IMR-90 (cell line): ENCODE measurements at regions not wholly inside any gene's neighbourhood (a gene's known extent, or its start where the extent isn't known, plus 50 kb on each side); places are given as distances from the start of the nearest gene placed in this dataset.

ENCODE experiments used
- ATAC-seq: fragments of 200-7000 bp; cut with Tn5 transposase; 2 replicates; pipeline ENCODE4 v1.9.1; 2020; ENCODE audit warnings: low read depth, mild to moderate bottlenecking, moderate library complexity
- BruUV-seq: library from RNA; stranded (reverse); fragments of 400-500 nt; replicated peaks from 2 replicates; lab custom pipeline; 2021; lab: Mats Ljungman, UMichigan
- CTCF ChIA-PET: fragments of 300-600 bp; formaldehyde crosslinking; extraction: SDS; loops from one replicate; lab custom pipeline; 2021; ENCODE audit warnings: antibody characterized with exemption; lab: Yijun Ruan, JAX
- POLR2A ChIA-PET: fragments of 300-600 bp; sonication (Branson Sonifier 250); formaldehyde crosslinking; loops from one replicate; lab custom pipeline; 2022; ENCODE audit warnings: antibody characterized with exemption; ENCODE audit not compliant: unreplicated experiment; lab: Charles Lee
- DNase-seq: peaks from one replicate; pipeline ENCODE4 v3.0.0; 2013
- H2AFZ ChIP-seq: replicated peaks from 2 replicates; pipeline ENCODE3; 2013; ENCODE audit warnings: low read length, mild to moderate bottlenecking; ENCODE audit not compliant: poor library complexity
- H2AK5ac ChIP-seq: 2 replicates; pipeline ENCODE4 v1.6.1; 2013; ENCODE audit warnings: low read depth, low read length, inconsistent platforms
- H2AK9ac ChIP-seq: replicated peaks from 2 replicates; pipeline ENCODE3; 2013; ENCODE audit warnings: mild to moderate bottlenecking, low read depth, low read length, moderate library complexity; ENCODE audit not compliant: poor library complexity
- H2BK120ac ChIP-seq: 2 replicates; pipeline ENCODE4 v1.6.1; 2013; ENCODE audit warnings: low read depth, low read length, inconsistent platforms
- H2BK15ac ChIP-seq: 3 replicates; pipeline ENCODE4 v1.6.1; 2013; ENCODE audit warnings: low read depth, low read length, inconsistent platforms
- H2BK20ac ChIP-seq: 2 replicates; pipeline ENCODE4 v1.6.1; 2013; ENCODE audit warnings: low read depth, mild to moderate bottlenecking, inconsistent platforms, low read length, moderate library complexity
- H2BK5ac ChIP-seq: 2 replicates; pipeline ENCODE4 v1.6.1; 2013; ENCODE audit warnings: mild to moderate bottlenecking, low read depth, low read length, inconsistent platforms; ENCODE audit not compliant: poor library complexity, severe bottlenecking
- H3K14ac ChIP-seq: replicated peaks from 2 replicates; pipeline ENCODE4 v1.6.1; 2013; ENCODE audit warnings: low read depth, low read length, inconsistent platforms
- H3K18ac ChIP-seq: 2 replicates; pipeline ENCODE4 v1.6.1; 2013; ENCODE audit warnings: low read depth, low read length, control low read depth
- H3K23ac ChIP-seq: 2 replicates; pipeline ENCODE4 v1.6.1; 2013; ENCODE audit warnings: low read depth, low read length, inconsistent platforms
- H3K27ac ChIP-seq: 2 replicates; pipeline ENCODE4 v1.5.1; 2013; ENCODE audit warnings: mild to moderate bottlenecking, control low read depth, low read length; ENCODE audit not compliant: insufficient read depth
- H3K27me3 ChIP-seq: 2 replicates; pipeline ENCODE4 v1.6.1; 2013; ENCODE audit warnings: low read length; ENCODE audit not compliant: control insufficient read depth, insufficient read depth
- H3K36me3 ChIP-seq: 2 replicates; pipeline ENCODE4 v1.6.1; 2013; ENCODE audit warnings: low read length, mixed read lengths; ENCODE audit not compliant: control insufficient read depth, insufficient read depth
- H3K4ac ChIP-seq: 2 replicates; pipeline ENCODE4 v1.6.1; 2013; ENCODE audit warnings: low read depth, low read length, inconsistent platforms
- H3K4me1 ChIP-seq: 2 replicates; pipeline ENCODE4 v1.6.1; 2013; ENCODE audit warnings: low read length, mixed read lengths; ENCODE audit not compliant: control insufficient read depth, insufficient read depth
- H3K4me2 ChIP-seq: 2 replicates; pipeline ENCODE4 v1.6.1; 2013; ENCODE audit warnings: low read depth, mild to moderate bottlenecking, control low read depth, low read length, moderate library complexity
- H3K4me3 ChIP-seq: 2 replicates; pipeline ENCODE4 v1.5.1; 2013; ENCODE audit warnings: low read depth, mild to moderate bottlenecking, control low read depth, low read length, moderate library complexity; ENCODE audit not compliant: insufficient read depth
- H3K56ac ChIP-seq: 2 replicates; pipeline ENCODE4 v1.6.1; 2013; ENCODE audit warnings: low read length, inconsistent platforms; ENCODE audit not compliant: insufficient read depth; ENCODE audit errors: extremely low read depth
- H3K79me1 ChIP-seq, 2 experiments: 2 replicates each; pipeline ENCODE4 v1.6.1; 2013; ENCODE audit warnings: low read length in 2 of 2, inconsistent platforms in 1 of 2, low read depth in 1 of 2
- H3K9ac ChIP-seq: 2 replicates; pipeline ENCODE4 v1.6.1; 2013; ENCODE audit warnings: low read depth, low read length, control low read depth
- H3K9me1 ChIP-seq: 2 replicates; pipeline ENCODE4 v1.6.1; 2013; ENCODE audit warnings: low read length, inconsistent platforms; ENCODE audit not compliant: insufficient read depth
- H3K9me3 ChIP-seq: 2 replicates; pipeline ENCODE4 v1.6.1; 2013; ENCODE audit warnings: low read length; ENCODE audit not compliant: control insufficient read depth, insufficient read depth
- H4K20me1 ChIP-seq: 2 replicates; pipeline ENCODE4 v1.6.1; 2013; ENCODE audit warnings: low read length, inconsistent platforms; ENCODE audit not compliant: insufficient read depth
- H4K5ac ChIP-seq: 2 replicates; pipeline ENCODE4 v1.6.1; 2013; ENCODE audit warnings: mild to moderate bottlenecking, low read depth, low read length, control low read depth
- H4K8ac ChIP-seq, 2 experiments: 2 replicates each; pipeline ENCODE4 v1.6.1; 2013; ENCODE audit warnings: low read depth in 2 of 2, low read length in 2 of 2, control low read depth in 1 of 2, inconsistent platforms in 1 of 2
- H4K91ac ChIP-seq: 2 replicates; pipeline ENCODE4 v1.6.1; 2013; ENCODE audit warnings: low read depth, low read length, inconsistent platforms; ENCODE audit not compliant: insufficient read depth
- CEBPB ChIP-seq: IDR thresholded peaks from 2 replicates; pipeline ENCODE4 v1.6.1; 2012; ENCODE audit warnings: low read depth, low read length, improper control_type of control experiment
- MAFK ChIP-seq: IDR thresholded peaks from 2 replicates; pipeline ENCODE4 v1.6.1; 2012; ENCODE audit warnings: low read depth, low read length, improper control_type of control experiment
- MAZ ChIP-seq: IDR thresholded peaks from 2 replicates; pipeline ENCODE4 v1.6.1; 2012; ENCODE audit warnings: low read depth, mild to moderate bottlenecking, low read length, improper control_type of control experiment, moderate library complexity, borderline replicate concordance
- MXI1 ChIP-seq: IDR thresholded peaks from 2 replicates; pipeline ENCODE4 v1.6.1; 2012; ENCODE audit warnings: low read depth, mild to moderate bottlenecking, low read length, moderate library complexity, borderline replicate concordance
- RCOR1 ChIP-seq: IDR thresholded peaks from 2 replicates; pipeline ENCODE4 v1.6.1; 2012; ENCODE audit warnings: mild to moderate bottlenecking, low read length, improper control_type of control experiment; ENCODE audit not compliant: insufficient replicate concordance
- SMC3 ChIP-seq: fragments of 150-350 bp; IDR thresholded peaks from 2 replicates; pipeline ENCODE4 v1.6.1; 2016; ENCODE audit warnings: low read depth, mild to moderate bottlenecking, antibody characterized with exemption, low read length, moderate library complexity
- WGBS, 2 experiments: methylation state at CpG; one replicate each; pipeline versions ENCODE4 v1.1.5 to v1.1.7; 2013; ENCODE audit warnings: missing lambda C conversion rate in 2 of 2; ENCODE audit not compliant: insufficient read length in 1 of 2; ENCODE audit errors: extremely low coverage in 2 of 2; 5-methylcytosine and 5-hydroxymethylcytosine counted together
- dilution Hi-C: fragments of 300-500 bp; cut with HindIII; formaldehyde crosslinking; loops from one replicate; pipeline ENCODE4 v1.14.3; 2018; ENCODE audit warnings: low sequenced_read_pairs; ENCODE audit not compliant: unreplicated experiment
- in situ Hi-C: fragments of 300-500 bp; cut with MboI; formaldehyde crosslinking; loops from 3 replicates; pipeline ENCODE4 v1.14.3; 2019; ENCODE audit warnings: low sequenced_read_pairs, inconsistent platforms, mixed read lengths
- intact Hi-C: fragments of 100-400 bp; cut with micrococcal nuclease; formaldehyde crosslinking; loops from 2 replicates; pipeline ENCODE4 v1.10.0; 2022
- TF ChIP-seq, protein P1 (sequence below): fragments of 150-350 bp; IDR thresholded peaks from 2 replicates; pipeline ENCODE4 v1.6.1; 2017; ENCODE audit warnings: mild to moderate bottlenecking, antibody characterized with exemption, low read length, low read depth
- TF ChIP-seq, protein P2 (sequence below): fragments of 150-350 bp; IDR thresholded peaks from 2 replicates; pipeline ENCODE4 v1.6.1; 2016; ENCODE audit warnings: low read depth, mild to moderate bottlenecking, low read length, moderate library complexity, borderline replicate concordance
- TF ChIP-seq, protein P3 (sequence below): conservative IDR thresholded peaks from 2 replicates; pipeline ENCODE4 v1.5.1; 2012; ENCODE audit warnings: mild to moderate bottlenecking, low read depth, low read length, improper control_type of control experiment

DNA sequence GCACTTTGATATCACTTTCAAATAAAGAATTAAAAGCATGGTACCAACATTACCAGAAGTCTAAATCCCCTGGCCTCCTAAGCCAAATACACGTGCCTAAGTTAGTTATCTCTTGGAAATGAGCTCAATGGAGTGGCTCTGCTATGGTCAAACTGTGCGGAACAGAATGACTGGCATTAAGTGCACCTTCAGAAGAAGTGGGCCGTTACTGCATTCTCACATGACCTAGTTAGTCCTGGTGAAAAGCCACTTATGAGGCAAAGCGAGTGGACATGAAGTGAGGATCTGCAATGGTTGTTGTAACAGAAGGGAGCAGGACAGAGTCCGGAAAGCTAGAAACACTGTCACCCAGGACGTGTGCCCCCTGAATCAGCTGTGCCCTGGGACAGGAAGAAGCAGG is 633.1 kb downstream of the IRX1 start:
- Histone ChIP-seq H4K5ac (no peak overlapping the region), H3K18ac (no peak overlapping the region), H3K9ac (no peak overlapping the region), H3K27ac (no peak overlapping the region), H3K79me1 (no peaks in the 10 kb centered on the region), H2AK5ac (no peak overlapping the region), H2BK15ac (no peak overlapping the region), H4K8ac (no peak overlapping the region), H2AK9ac (no peak overlapping the region), H3K4ac (no peak overlapping the region), H3K4me2 (no peak overlapping the region), H2BK5ac (no peak overlapping the region), H3K14ac (no peak overlapping the region), H2AFZ (no peak overlapping the region), H4K91ac (no peak overlapping the region), H3K9me1 (no peaks in the 10 kb centered on the region), H2BK20ac (no peak overlapping the region), H3K36me3 (no peaks in the 10 kb centered on the region), H3K23ac (no peak overlapping the region), H3K56ac (no peak overlapping the region), H2BK120ac (no peak overlapping the region), H3K27me3 (no peaks in the 10 kb centered on the region), H3K4me3 (no peak overlapping the region), H3K9me3 (peaks cover 26% of the 10 kb centered on the region), H3K4me1 (no peaks in the 10 kb centered on the region), H4K20me1 (no peaks in the 10 kb centered on the region)
- intact Hi-C loops (no loop called here), in situ Hi-C loops (no loop called here), dilution Hi-C loops (no loop called here)
- BruUV-seq = no TSS peak
- DNase-seq = no peak
- ChIA-PET CTCF (no interaction called here), POLR2A (no interaction called here)
- TF ChIP-seq MAFK (no peak), CEBPB (no peak), MXI1 (no peak), RCOR1 (no peak), MAZ (no peak), SMC3 (no peak)
- TF ChIP-seq, protein P1, sequence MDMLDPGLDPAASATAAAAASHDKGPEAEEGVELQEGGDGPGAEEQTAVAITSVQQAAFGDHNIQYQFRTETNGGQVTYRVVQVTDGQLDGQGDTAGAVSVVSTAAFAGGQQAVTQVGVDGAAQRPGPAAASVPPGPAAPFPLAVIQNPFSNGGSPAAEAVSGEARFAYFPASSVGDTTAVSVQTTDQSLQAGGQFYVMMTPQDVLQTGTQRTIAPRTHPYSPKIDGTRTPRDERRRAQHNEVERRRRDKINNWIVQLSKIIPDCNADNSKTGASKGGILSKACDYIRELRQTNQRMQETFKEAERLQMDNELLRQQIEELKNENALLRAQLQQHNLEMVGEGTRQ = no peak
- TF ChIP-seq, protein P2, sequence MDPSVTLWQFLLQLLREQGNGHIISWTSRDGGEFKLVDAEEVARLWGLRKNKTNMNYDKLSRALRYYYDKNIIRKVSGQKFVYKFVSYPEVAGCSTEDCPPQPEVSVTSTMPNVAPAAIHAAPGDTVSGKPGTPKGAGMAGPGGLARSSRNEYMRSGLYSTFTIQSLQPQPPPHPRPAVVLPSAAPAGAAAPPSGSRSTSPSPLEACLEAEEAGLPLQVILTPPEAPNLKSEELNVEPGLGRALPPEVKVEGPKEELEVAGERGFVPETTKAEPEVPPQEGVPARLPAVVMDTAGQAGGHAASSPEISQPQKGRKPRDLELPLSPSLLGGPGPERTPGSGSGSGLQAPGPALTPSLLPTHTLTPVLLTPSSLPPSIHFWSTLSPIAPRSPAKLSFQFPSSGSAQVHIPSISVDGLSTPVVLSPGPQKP = no peak
- TF ChIP-seq, protein P3, sequence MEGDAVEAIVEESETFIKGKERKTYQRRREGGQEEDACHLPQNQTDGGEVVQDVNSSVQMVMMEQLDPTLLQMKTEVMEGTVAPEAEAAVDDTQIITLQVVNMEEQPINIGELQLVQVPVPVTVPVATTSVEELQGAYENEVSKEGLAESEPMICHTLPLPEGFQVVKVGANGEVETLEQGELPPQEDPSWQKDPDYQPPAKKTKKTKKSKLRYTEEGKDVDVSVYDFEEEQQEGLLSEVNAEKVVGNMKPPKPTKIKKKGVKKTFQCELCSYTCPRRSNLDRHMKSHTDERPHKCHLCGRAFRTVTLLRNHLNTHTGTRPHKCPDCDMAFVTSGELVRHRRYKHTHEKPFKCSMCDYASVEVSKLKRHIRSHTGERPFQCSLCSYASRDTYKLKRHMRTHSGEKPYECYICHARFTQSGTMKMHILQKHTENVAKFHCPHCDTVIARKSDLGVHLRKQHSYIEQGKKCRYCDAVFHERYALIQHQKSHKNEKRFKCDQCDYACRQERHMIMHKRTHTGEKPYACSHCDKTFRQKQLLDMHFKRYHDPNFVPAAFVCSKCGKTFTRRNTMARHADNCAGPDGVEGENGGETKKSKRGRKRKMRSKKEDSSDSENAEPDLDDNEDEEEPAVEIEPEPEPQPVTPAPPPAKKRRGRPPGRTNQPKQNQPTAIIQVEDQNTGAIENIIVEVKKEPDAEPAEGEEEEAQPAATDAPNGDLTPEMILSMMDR = no peak
- WGBS, 2 experiments = 69% methylated on average over 4 of the region's 6 CpGs; no CpG with 5 or more reads in 1 of the 2 experiments
- ATAC-seq = no peak
